ENCODE measurements at regions not wholly inside any gene's neighbourhood (a gene's known extent, or its start where the extent isn't known, plus 50 kb on each side); places are given as distances from the start of the nearest gene placed in this dataset.

DNA sequence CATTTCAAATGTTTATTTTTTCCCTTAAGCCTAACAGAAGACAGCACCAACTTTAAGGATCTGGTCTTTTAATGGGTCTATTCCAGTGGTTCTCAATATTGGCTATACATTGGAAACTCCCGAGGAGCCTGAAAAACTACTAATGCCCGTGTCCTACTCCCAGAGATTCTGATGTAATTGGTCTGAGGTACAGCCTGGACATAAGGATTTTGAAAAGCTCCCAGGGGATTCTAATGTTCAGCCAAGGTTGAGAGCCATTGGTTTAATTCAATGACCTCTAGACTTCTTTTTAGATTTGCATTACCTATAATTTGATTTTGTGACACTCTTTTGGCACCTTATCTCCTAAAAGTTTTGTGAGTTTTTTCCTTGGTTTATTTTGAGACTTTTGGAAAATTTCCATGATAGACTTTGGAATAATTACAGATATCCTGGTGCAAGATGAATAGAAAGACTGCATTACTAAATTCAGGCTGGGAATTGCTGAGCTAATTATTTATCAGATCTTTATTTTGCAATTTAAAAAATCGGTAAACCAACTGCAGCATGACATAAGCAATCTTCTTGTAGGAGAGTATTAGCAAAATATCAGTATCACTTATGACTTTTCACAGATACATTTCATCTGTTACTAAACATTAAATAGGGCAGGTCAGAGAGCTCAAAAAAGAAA lies 91.5 kb upstream of the ELL2 start:
- TF ChIP-seq, protein P1, sequence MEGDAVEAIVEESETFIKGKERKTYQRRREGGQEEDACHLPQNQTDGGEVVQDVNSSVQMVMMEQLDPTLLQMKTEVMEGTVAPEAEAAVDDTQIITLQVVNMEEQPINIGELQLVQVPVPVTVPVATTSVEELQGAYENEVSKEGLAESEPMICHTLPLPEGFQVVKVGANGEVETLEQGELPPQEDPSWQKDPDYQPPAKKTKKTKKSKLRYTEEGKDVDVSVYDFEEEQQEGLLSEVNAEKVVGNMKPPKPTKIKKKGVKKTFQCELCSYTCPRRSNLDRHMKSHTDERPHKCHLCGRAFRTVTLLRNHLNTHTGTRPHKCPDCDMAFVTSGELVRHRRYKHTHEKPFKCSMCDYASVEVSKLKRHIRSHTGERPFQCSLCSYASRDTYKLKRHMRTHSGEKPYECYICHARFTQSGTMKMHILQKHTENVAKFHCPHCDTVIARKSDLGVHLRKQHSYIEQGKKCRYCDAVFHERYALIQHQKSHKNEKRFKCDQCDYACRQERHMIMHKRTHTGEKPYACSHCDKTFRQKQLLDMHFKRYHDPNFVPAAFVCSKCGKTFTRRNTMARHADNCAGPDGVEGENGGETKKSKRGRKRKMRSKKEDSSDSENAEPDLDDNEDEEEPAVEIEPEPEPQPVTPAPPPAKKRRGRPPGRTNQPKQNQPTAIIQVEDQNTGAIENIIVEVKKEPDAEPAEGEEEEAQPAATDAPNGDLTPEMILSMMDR (conservative IDR thresholded peaks at IDR 0.05) = no peak
- no peak for TF ChIP-seq ZFX (IDR thresholded peaks at IDR 0.05)

Measured in C4-2B (cell line).